GM12878 (cell line): ENCODE measurements at regions not wholly inside any gene's neighbourhood (a gene's known extent, or its start where the extent isn't known, plus 50 kb on each side); places are given as distances from the start of the nearest gene placed in this dataset.

ENCODE experiments used
- CHD4 ChIP-seq: fragments of 200-600 bp; sonication (generic); IDR thresholded peaks from 2 replicates; pipeline ENCODE4 v1.6.1; 2016; ENCODE audit warnings: mild to moderate bottlenecking
- HDAC6 ChIP-seq: fragments of 200-600 bp; sonication (generic); IDR thresholded peaks from one replicate; pipeline ENCODE4 v1.8.0; 2017; ENCODE audit warnings: antibody characterized with exemption; ENCODE audit not compliant: unreplicated experiment
- MAX ChIP-seq: IDR thresholded peaks from 2 replicates; pipeline ENCODE4 v1.6.1; 2012; ENCODE audit warnings: low read depth, low read length, improper control_type of control experiment
- MXI1 ChIP-seq: fragments of 150-350 bp; IDR thresholded peaks from 2 replicates; pipeline ENCODE4 v1.6.1; 2011; ENCODE audit warnings: low read depth, mild to moderate bottlenecking, inconsistent platforms, low read length, improper control_type of control experiment
- NR2C2 ChIP-seq: IDR thresholded peaks from 2 replicates; pipeline ENCODE4 v1.6.1; 2011; ENCODE audit warnings: borderline replicate concordance, low read depth; ENCODE audit not compliant: control insufficient read depth, insufficient read length
- POLR2A ChIP-seq: IDR thresholded peaks from 2 replicates; pipeline ENCODE4 v1.6.1; 2011; ENCODE audit warnings: low read depth, mild to moderate bottlenecking, low read length
- REST ChIP-seq: IDR thresholded peaks from 2 replicates; pipeline ENCODE4 v1.6.1; 2012; ENCODE audit warnings: mild to moderate bottlenecking, low read depth, low read length
- SIN3A ChIP-seq: IDR thresholded peaks from 2 replicates; pipeline ENCODE4 v1.6.1; 2012; ENCODE audit warnings: low read depth, low read length, improper control_type of control experiment
- SP1 ChIP-seq: IDR thresholded peaks from one replicate; pipeline ENCODE4 v1.6.1; 2011; ENCODE audit warnings: low read depth, low read length
- TF ChIP-seq, protein P1 (sequence below), 3 experiments: IDR thresholded peaks in 2 of 3; conservative IDR thresholded peaks in 1 of 3; 2 replicates each; pipeline ENCODE4 v1.5.1; 2011; ENCODE audit warnings: low read depth in 3 of 3, low read length in 3 of 3, mild to moderate bottlenecking in 3 of 3, control low read depth in 2 of 3, moderate library complexity in 2 of 3, inconsistent platforms in 1 of 3, mixed read lengths in 1 of 3; ENCODE audit not compliant: control insufficient read depth in 2 of 3, insufficient read depth in 1 of 3; ENCODE audit errors: extremely low read depth in 1 of 3

DNA sequence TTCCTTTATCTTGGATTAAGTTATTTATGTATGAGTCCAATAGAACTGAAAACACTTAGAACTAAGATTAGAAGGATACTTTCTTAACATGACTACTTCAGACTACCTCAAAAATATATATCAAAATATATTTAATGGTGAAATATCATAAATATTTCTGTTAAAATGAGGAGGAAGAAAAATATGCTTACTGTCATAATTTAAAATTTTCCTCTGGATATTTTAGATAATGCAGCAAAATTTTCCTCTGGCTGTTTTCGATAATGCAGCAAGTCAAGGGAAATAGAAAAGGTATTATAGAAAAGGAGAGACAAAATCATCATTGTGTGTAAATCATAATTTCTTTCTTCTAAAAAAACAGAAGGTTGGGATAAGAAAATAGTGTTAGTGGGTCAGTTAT is 263.3 kb downstream of the HS3ST3A1 start:
- no peak for TF ChIP-seq MAX
- TF ChIP-seq, protein P1, sequence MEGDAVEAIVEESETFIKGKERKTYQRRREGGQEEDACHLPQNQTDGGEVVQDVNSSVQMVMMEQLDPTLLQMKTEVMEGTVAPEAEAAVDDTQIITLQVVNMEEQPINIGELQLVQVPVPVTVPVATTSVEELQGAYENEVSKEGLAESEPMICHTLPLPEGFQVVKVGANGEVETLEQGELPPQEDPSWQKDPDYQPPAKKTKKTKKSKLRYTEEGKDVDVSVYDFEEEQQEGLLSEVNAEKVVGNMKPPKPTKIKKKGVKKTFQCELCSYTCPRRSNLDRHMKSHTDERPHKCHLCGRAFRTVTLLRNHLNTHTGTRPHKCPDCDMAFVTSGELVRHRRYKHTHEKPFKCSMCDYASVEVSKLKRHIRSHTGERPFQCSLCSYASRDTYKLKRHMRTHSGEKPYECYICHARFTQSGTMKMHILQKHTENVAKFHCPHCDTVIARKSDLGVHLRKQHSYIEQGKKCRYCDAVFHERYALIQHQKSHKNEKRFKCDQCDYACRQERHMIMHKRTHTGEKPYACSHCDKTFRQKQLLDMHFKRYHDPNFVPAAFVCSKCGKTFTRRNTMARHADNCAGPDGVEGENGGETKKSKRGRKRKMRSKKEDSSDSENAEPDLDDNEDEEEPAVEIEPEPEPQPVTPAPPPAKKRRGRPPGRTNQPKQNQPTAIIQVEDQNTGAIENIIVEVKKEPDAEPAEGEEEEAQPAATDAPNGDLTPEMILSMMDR (IDR thresholded peaks at IDR 0.05 in 2 of 3, conservative IDR thresholded peaks at IDR 0.05 in 1 of 3; ENCODE audit: control insufficient read depth in 2 of 3, extremely low read depth in 1 of 3, insufficient read depth in 1 of 3, low read depth in 3 of 3, low read length in 3 of 3) = no peak
- TF ChIP-seq MXI1 = no peak
- no peak for TF ChIP-seq POLR2A
- TF ChIP-seq REST = no peak
- no peak for TF ChIP-seq CHD4
- no peak for TF ChIP-seq NR2C2
- no peak for TF ChIP-seq SIN3A
- TF ChIP-seq SP1 = no peak
- TF ChIP-seq HDAC6 = no peak
